Inflammatory macrophage (primary cell): ENCODE measurements at regions not wholly inside any gene's neighbourhood (a gene's known extent, or its start where the extent isn't known, plus 50 kb on each side); places are given as distances from the start of the nearest gene placed in this dataset.

Source experiments
- DNase-seq, 2 donors: peaks; one replicate each; pipeline ENCODE4 v3.0.0-alpha.2; 2020 to 2022

DNA sequence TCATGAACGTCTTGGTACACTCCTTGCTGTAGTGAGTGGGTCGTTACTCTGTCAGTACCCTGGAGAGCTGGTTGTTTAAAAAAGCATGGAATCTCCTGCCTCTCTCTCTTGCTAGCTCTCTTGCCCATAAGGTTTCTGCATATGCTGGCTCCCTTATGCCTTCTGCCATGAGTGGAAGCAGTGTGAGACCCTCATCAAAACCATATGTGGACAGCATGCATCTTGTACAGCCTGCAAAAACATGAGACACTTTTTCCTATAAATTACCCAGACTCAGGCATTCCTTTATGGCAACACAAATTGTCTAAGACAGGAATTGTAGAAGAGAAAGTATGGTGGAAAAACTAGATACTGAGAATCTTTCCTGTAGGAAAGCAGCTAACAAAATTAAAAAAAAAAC lies 516.3 kb downstream of the SLITRK6 start:
- no peak for DNase-seq

DNA sequence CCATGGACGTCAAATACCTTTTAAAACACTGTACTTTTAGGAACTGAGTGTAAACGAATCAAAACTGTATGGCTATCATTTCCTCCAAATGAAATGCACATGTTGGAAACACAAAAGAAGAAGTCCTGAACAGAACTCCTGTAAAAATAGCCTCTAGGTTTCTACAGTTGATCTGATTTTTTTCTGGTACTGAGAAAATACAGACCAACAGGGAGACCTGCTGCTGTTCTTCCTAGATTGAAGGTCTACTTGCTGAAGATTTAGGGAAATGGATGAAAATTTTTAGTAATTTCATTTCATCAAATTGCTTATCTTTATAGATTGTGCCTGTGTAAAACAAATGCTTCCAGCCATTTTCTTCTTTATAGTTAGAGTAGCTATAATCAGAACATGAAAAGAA lies 520.4 kb downstream of the SLITRK6 start:
- DNase-seq: no peak

DNA sequence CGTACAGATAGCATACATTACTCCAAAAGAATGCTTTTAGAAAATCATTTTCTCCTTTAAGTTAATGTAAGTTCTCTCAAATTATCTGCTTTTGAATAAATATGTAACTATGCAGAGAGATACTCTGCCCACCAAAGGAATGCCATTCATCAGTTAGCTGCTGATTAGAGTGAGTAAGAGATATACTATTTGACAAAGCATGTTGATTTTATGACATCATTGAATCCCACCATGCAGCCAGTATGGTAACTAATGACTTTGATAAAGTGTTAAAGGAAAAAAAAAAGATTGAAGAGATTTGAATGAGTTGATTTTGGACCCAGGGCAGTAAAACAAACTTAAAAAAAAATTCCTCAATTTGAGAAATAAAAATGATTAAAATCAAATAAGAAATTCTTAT lies 521.5 kb downstream of the SLITRK6 start:
- DNase-seq: no peak

DNA sequence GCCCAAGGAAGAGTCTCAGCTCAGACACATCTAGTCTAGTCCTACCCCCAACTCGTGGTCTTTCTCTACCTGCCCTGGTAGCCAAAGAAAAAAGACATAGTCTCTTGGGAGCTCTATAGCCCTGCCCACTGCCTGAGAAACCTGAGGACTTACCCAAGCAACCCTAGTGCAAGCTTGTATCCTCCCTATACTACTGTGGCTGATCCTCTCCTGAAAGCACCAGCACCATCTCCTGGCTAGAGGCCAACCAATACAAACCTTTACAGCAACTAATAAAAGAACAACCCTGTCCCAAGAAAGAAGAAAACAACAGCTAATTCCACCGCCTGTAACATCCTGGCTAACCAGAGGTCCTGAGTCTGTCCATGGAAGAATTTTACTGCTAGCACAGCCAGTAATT lies 532.4 kb downstream of the SLITRK6 start:
- DNase-seq: no peak

DNA sequence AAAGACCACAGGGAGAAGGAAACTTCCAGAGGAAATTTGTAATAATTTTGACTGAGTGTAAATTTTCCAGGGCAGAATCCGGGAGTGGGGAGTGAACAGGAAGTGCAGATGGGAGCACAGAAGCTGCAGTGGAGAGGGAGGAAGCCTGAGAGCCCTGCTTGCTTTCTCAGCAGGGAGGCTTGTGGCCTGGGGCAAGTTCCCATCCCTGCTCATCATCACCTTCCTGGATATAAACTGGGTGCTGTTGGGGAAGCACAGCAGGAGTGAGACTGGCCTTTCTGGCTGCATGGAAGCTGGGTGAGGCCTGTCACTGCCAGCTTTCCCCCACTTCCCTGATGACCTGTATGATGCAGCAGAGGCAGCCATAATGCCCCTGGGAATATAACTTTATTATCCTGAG lies 532.9 kb downstream of the SLITRK6 start:
- DNase-seq: no peak

DNA sequence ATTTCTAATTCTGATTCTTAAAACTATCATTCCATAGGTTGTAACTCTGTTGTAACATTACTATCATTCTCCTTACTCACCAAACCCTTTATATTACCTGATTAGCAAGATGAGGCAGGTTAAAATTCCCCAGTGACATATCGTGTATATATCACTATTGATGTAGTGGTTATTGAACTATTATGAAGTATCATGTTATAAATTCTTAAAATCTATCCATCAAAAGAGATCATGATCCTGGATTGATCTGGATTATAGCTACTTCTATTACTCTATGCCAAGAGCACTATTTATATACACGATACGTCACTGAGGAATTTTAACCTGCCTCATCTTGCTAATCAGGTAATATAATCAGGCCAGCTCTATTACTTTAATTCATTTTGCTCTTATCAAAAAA lies 533.9 kb downstream of the SLITRK6 start:
- DNase-seq: no peak

DNA sequence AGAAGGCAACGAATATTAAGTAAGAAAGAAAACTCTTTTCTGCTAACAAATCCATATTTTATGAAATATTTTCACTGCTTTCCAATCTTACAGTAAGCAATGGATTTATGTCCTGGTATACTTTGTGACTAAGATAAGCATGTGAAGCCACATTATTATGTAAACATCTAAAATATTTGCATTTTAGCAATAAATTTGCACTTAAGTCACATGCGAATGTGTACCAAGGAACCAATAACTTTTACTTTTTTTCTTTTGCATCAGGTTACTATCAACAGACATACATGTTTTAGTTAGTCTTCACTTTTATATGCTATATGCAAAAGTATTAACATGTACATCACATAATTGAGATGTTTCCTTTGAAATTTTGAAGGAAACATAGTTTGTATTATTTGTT lies 536.7 kb downstream of the SLITRK6 start:
- DNase-seq: no peak

DNA sequence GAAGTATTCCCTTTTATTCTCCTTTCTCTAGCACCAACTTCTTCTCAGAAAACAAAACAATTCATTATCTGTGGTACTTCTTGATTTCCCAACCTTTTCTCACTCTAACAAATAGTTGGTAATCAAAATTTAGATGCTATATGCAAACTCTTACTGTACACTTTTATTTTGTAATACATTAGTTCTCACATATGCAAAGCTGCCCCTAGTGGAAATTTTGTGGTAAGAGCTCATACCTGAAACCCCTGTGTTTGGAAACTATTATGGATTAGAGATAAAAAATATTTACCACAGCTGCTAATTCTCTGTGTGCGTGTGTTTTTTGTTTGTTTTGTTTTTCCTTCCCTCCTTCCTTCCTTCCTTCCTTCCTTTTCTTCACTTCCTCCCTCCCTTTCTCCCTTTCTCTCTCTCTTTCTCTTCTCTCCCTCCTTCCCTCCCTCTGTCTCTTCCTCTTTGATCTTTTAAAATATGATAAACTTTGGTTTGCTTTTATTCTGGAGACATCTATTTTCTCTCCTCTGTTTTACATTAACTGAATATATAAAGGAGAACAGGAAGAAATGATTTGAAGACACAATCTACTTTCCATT lies 537.4 kb downstream of the SLITRK6 start:
- no peak for DNase-seq

DNA sequence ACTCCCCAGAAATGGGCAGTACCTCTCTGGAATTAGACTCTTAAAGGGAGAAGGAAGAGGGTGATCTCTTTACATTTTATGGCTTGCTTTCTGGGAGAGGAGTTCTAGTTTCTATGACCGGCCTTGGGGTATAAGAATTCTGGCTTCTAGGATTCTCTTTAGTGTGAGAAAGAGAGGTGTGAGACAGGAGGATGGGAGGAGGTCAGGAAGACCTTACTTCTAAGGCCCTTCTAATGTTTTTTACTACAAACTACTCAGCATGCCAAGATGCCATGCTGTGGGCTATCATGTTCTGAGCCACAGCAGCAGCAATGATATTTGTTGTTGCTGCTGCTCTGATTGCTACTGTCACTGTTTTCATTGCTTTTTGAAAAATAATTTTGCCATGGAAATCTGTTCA lies 538.3 kb downstream of the SLITRK6 start:
- DNase-seq: no peak

DNA sequence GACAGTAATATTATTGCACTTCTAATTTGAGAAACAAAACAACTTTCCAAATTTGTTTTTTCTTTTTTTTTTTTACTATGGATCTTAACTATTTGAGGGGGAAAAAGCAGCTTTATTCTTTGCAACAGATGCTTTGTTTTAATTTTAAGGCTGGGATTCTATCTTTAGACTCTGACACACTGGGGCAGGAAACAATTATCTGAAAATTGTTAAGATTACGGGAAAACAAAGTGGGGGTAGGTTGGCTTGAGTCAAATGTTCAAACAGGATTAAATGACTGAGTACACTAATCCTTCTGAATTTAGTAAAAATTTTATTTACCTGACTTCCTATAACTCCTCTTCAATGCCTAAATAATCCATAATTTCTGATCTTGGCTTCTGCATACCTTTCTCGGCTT lies 543.2 kb downstream of the SLITRK6 start:
- DNase-seq: no peak

DNA sequence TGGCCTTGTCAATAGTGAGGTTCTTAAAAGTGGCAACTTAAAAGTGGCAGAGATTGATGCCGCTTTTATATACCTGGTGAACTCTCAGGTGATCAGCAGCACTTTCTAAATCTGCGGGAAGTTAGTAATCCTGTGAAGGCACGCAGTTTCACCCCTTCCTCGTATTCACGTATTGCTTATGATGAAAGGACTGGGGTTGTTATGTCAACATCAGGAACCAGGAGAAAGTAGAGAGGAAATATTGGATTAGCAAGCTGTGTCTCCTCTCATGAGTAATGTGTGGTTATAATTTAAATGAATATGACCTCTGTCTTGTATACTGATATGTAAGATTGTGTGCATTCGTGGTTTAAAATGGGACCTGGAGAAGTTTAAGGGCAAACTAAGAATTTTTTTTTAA lies 544.6 kb downstream of the SLITRK6 start:
- DNase-seq: no peak

DNA sequence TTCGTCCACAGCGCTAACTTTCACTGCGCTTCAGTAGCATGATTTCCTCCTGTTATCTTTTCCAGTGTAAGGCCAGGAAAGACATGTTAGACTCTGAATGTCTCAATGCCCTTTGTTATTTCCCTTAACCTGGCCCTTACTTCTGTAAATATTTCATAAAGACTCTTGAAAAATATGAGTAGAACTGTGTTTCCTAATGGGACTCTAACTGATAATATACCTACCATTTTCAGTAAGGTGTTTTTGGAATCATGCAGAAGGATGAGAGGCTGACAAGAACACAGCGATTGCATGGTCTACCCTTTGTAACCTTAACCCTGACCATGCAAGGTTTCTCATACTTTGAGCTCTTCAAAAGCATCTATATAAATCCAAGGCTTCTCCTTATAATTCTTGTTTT lies 550.1 kb downstream of the SLITRK6 start:
- no peak for DNase-seq

DNA sequence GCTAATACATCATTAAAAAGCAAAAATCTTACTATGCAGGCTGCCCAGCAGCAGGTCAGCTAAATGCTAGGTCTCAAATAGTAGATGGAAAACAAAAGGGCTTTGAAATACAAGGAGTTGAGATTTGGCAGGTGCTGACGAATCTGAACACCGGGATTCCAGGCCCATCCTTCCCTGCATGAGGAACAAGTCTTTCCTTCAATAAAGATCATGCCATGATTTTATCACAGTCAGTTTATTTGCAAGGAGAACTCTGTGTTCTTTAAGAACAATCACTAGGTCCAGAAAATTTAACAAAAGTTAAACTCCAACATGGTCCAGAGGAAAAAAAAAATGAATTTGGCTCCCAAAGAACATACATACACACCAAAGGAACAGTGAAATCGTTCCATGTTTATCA lies 551.4 kb downstream of the SLITRK6 start:
- no peak for DNase-seq

DNA sequence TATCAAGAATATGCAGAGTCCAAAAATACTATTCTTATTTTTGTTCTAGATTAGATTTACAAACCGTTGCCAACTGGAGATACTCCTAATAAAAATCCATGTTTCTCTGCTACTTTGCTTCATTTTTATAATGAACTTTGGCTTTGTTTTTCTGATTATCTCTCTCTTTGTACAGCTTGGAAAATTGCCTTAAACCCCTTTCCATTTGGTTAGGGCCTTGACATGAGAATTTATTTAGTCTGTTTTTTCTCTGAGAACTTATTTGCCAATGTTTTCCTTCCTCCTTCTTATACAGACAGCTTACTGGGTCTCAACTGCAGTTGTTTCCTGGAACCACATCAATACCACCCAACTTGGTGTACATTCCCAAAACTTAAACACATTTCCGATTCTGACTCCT lies 555.4 kb downstream of the SLITRK6 start:
- no peak for DNase-seq

DNA sequence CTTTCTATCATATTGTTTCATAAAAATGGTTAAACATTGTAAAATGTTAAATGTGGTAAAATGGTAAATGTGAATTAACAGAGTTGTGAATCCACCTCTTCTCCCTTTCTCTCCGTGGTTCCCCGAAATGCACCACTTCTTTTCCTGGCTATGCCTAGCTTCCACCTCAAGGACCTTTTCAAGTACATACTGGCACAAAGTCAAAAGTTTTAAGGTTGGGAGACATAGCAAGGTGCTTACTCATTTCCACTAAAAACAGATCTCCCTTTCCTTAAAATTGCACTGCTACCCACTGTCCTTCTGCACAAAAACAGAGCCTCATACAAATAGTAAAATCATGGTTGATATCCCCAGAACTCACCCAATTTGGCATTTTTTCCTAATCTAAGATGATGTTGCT lies 558.2 kb downstream of the SLITRK6 start:
- DNase-seq: no peak

DNA sequence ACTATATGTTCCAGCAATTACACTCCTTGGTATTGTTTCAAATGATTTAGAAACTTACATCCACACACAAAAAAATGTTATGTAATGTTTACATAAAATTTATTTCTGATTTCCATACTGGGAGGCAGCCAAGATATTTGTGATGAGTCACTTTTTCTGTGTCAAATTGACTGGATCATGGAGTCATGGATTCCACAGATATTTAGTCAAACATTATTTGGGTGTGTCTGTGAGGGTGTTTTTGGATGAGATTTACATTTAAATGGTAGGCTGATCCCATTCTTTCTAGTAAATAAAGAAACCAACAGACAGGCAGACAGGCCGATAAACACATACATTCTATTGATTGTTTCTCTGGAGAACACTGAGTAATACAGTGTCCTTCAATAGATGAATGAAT lies 562.8 kb downstream of the SLITRK6 start:
- DNase-seq: no peak

DNA sequence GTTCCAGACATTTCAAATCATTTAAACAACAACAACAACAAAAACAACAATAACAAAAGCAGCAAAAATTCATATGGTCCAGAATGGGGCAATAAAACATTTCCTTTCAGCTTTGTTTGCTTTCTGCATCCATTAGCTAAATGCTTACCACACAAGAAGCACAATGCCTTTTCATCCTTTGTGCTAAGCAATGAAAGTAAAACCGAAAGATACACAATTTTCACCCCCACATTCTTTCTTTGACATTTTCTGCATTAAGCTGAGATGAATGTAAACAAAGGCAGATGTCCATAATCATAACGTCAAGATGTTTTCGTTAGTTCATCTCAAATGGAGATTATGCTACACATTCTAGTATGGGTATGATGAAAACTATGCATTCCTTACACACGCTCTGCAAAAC lies 568.5 kb downstream of the SLITRK6 start:
- DNase-seq: no peak

DNA sequence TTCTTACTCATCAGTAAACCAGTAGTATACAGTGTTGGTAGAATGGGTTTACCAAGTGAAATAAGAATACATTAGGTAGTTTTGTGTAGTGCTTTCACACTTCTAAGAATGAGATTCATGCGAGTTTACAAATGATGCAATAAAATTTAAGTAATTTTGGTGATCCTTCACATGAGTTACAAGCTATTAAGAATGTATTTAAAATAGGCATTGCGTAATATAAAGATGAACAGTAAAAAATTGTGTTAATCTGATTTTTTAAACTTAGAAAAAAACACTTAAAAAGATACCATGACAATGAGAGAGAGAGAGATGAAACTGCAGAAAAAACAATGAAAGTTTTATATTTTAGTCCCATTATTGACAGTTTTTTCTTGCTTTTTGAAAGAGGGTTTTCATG lies 570.5 kb downstream of the SLITRK6 start:
- DNase-seq: no peak

DNA sequence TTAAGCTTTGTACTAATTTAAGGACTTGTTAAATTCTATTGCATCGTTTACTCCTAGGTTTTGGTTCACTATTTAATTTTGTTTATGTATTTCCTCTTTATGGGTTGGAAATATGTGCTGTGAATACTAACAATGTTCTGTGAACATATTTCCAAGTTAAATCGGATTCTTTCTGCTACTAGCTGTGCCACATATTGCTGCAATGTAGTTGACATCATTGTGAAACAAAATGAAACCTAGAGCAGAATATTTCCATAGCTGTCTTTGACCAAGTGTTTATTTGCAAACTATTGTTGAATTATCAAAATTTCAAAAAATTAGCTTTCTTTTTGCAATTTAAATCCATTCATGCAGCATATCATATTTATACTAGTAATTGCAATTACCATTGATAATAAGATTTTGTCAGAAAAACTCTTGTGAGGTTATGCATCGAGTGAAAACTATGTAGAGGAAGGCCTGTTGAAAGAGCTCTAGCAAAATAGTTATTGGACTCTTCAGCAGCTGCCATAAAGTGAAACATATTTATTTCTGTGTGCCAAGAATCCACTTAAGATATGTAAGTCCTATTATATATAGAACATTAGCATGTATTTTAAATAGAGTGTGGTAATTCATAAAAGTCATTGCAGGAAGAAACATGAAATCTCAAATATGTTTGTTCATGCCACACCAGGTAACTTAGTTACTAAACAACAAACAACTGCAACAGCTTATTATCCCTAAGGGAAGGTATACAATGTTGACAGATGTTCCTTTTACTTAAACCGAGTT lies 575.1 kb downstream of the SLITRK6 start:
- no peak for DNase-seq

DNA sequence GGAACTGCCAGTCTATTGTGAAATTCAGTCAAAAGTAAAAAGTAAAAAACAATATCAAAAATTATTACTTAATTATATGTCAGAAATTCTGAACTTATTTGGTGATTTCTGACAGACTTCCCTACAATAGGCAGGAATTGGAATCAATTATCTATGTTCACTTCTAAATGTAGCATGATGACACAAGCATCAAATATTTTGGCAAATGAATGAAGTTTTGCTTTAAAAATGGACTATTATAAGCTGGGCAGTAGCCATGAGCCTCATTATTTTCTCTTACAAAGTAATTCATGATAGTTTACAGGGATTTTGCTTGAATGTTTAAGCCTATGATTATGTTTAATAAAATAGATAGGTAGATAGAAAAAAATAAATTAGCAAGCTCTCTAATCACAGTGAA lies 582.6 kb downstream of the SLITRK6 start:
- DNase-seq: no peak

DNA sequence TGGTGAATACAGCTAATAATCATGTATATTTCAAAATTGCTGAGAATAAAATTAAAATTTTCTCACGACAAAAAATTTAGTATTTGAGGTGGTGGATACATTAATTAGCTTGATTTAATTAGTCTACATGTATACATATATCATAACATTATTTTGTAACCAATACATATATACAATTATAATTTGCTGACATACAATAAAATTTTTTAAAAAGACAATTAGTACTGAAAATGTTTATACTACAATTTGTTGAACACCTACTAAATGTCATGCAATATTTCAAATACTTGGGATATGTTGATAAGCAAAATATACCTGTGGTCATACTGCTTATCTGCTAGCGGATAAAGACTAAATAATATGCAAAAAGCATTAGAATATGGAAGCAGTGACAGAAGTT lies 586.5 kb downstream of the SLITRK6 start:
- DNase-seq: no peak

DNA sequence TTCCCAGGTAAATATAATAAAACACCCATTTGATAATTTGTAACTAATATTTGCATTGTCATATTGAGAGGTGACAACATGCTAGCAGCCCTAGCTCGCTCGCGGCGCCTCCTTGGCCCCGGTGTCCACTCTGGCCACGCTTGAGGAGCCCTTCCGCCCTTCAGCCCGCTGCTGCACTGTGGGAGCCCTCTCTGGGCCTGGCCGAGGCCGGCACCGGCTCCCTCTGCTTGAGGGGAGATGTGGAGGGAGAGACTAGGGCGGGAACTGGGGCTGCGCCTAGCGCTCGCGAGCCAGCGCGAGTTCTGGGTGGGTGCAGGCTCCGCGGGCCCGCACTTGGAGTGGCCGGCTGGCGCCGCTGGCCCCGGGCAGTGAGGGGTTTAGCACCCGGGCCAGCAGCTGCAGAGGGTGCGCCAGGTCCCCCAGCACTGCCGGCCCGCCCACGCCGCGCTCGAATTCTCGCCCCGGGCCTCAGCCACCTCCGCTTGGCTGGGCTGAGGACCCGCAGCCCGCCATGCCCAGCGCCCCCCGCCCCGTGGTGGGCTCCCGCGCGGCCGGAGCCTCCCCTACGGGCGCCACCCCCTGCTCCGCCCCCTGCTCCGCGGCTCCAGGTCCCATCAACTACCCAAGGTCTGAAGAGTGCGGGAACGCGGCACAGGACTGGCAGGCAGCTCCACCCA lies 594.4 kb downstream of the SLITRK6 start:
- DNase-seq: no peak

DNA sequence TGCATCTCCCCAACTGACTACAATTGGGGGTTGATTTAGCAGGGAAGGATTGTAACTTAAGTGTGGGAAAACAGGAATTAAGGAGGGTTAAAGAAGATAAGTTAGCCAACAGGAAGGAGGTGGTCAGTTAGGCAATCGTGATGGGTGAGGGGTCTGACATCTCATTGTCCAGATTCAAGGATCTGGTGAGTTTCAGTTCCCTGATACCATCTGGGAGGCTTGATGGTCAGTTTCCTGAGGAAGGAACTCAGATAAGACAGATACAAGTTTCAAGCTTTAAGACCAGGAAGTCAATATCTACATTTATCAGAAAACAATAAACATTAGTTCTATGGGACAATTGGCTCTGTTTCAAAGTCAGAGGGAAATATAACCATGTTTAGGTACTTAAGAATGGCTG lies 601.8 kb downstream of the SLITRK6 start:
- no peak for DNase-seq

DNA sequence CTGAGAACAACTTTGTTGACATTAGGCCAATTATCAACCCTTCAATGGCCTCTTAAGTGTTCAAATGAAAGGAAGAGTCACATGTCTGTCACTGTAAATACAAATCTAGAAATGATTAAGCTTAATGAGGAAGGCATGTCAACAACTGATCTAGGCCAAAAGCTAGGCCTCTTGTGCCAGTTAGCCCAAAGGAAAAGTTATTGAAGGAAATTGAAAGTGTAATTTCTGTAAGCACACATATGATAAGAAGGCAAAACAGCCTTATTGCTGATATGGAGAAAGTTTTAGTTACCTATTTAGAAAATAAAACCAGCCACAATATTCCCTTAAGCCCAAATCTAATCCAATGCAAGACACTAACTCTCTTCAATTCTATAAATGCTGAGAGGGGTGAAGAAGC lies 604.7 kb downstream of the SLITRK6 start:
- DNase-seq: no peak
